HAP-1 (cell line): ENCODE measurements at regions not wholly inside any gene's neighbourhood (a gene's known extent, or its start where the extent isn't known, plus 50 kb on each side); places are given as distances from the start of the nearest gene placed in this dataset.
A peak's percentile ranks its signal among the peaks of the same experiment; 100 is the strongest.

Source experiments
- DNase-seq, 2 experiments: peaks; one replicate each; pipeline ENCODE4 v3.0.0-alpha.2; 2016 to 2020; ENCODE audit warnings: low spot score in 2 of 2
- H3K27me3 ChIP-seq: fragments of 250-450 bp; sonication (Bioruptor Pico); 2 replicates; pipeline ENCODE4 v1.5.1; 2020; ENCODE audit warnings: low read depth, mild to moderate bottlenecking, moderate library complexity
- H3K36me3 ChIP-seq: fragments of 250-450 bp; sonication (Bioruptor Pico); replicated peaks from 2 replicates; pipeline ENCODE4 v1.5.1; 2020; ENCODE audit warnings: mild to moderate bottlenecking
- H3K4me1 ChIP-seq: fragments of 250-450 bp; sonication (Bioruptor Pico); 2 replicates; pipeline ENCODE4 v1.5.1; 2020; ENCODE audit warnings: mild to moderate bottlenecking
- H3K4me3 ChIP-seq: fragments of 250-450 bp; sonication (Bioruptor Pico); 2 replicates; pipeline ENCODE4 v1.5.1; 2020; ENCODE audit warnings: mild to moderate bottlenecking, moderate library complexity
- H3K9me3 ChIP-seq: fragments of 250-450 bp; sonication (Bioruptor Pico); 2 replicates; pipeline ENCODE4 v1.5.1; 2020; ENCODE audit warnings: mild to moderate bottlenecking, moderate library complexity
- in situ Hi-C: fragments of 300-500 bp; cut with MboI; formaldehyde crosslinking; loops from 3 replicates; pipeline ENCODE4 v1.14.3; 2020; ENCODE audit warnings: low sequenced_read_pairs, inconsistent platforms, mixed read lengths

DNA sequence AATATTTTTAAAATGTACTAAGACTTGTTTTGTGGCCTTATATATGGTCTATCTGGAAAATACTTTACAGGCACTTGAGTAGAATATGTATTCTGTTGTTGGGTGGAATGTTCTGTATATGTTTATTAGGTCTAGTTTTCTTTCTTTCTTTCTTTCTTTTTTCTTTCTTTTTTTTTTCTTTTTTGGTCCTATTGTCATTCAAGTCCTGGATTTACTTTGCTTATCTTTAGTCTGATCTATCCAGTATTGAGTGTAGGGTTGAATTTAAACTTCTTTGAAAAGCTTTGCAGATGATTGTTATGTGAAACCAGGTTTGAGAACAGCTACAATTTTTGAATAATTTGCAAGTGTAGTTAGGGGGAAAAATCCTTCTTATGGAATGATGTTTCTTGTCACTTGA lies 67.1 kb upstream of the GRIK2 start:
- no peaks in the 10 kb centered on the region for H3K9me3 ChIP-seq
- in situ Hi-C loops: no loop called here
- H3K36me3 ChIP-seq: no peaks in the 10 kb centered on the region
- H3K4me1 ChIP-seq: peaks cover 57% of the 10 kb centered on the region
- H3K27me3 ChIP-seq: no peaks in the 10 kb centered on the region
- H3K4me3 ChIP-seq: no peak overlapping the region
- peak in 1 of 2 experiments; percentile 99 for DNase-seq

DNA sequence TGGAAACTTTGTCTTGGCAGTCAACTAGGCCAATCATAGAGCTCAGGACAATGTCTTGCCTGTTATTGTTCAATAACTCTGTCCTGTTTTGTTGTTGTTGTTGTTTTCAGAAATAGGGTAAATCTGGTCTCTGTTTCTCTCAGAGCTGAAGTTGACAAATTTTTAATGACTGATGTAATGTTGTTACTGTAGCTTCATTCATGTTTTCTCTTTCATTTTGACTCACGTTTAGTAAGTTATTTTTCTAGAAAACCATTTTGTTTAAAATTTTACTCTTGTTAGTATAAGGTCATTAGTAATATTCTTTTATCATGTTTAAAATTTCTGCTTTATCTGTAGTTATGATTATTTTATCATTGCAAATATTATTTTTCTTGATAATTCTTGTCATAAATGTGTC lies 51.6 kb upstream of the GRIK2 start:
- Histone ChIP-seq H3K27me3 (no peaks in the 10 kb centered on the region), H3K4me3 (no peak overlapping the region), H3K9me3 (no peaks in the 10 kb centered on the region), H3K4me1 (no peaks in the 10 kb centered on the region), H3K36me3 (no peaks in the 10 kb centered on the region)
- in situ Hi-C loops: no loop called here
- DNase-seq: no peak
